SK-N-MC (cell line): ENCODE measurements at regions not wholly inside any gene's neighbourhood (a gene's known extent, or its start where the extent isn't known, plus 50 kb on each side); places are given as distances from the start of the nearest gene placed in this dataset.

Experiments used
- DNase-seq: peaks from one replicate; pipeline ENCODE4 v3.0.0-alpha.2; 2011; ENCODE audit warnings: low read depth, low spot score
- H3K27ac ChIP-seq: fragments of 200-600 bp; sonication (generic); 2 replicates; pipeline ENCODE4 v1.5.1; 2016; ENCODE audit warnings: mixed run types
- H3K36me3 ChIP-seq: fragments of 200-600 bp; sonication (generic); 2 replicates; pipeline ENCODE4 v1.6.1; 2017; ENCODE audit warnings: antibody characterized with exemption, low read length, mixed read lengths; ENCODE audit not compliant: insufficient read depth
- H3K4me3 ChIP-seq: fragments of 200-600 bp; sonication (generic); 2 replicates; pipeline ENCODE4 v1.5.1; 2016
- H3K9ac ChIP-seq: fragments of 200-600 bp; sonication (generic); 2 replicates; pipeline ENCODE4 v1.8.0; 2017; ENCODE audit warnings: mixed run types, mixed read lengths; ENCODE audit not compliant: insufficient read length
- H3K9me3 ChIP-seq: fragments of 200-600 bp; sonication (generic); 2 replicates; pipeline ENCODE4 v1.6.1; 2017; ENCODE audit warnings: low read depth, mild to moderate bottlenecking, antibody characterized with exemption, low read length, moderate library complexity, mixed read lengths
- EZH2 ChIP-seq: fragments of 200-600 bp; sonication (generic); IDR thresholded peaks from one replicate; pipeline ENCODE4 v1.6.1; 2017; ENCODE audit warnings: antibody characterized with exemption
- FOXP2 ChIP-seq: optimal IDR thresholded peaks from 2 replicates; pipeline ENCODE3; 2011; ENCODE audit warnings: mild to moderate bottlenecking, moderate library complexity; ENCODE audit not compliant: insufficient read depth; ENCODE audit errors: extremely low read length, control extremely low read depth
- POLR2AphosphoS5 ChIP-seq: IDR thresholded peaks from 2 replicates; pipeline ENCODE4 v1.6.1; 2012; ENCODE audit warnings: mild to moderate bottlenecking, low read depth, low read length, borderline replicate concordance

GRCh38 chr1:88519156-88519555 lies 164.9 kb upstream of the PKN2 start:
- H3K9me3 ChIP-seq: no peaks in the 10 kb centered on the region
- H3K4me3 ChIP-seq: no peak overlapping the region
- H3K9ac ChIP-seq: no peak overlapping the region
- H3K36me3 ChIP-seq: no peaks in the 10 kb centered on the region
- no peak overlapping the region for H3K27ac ChIP-seq
- DNase-seq: no peak
- no peak for TF ChIP-seq POLR2AphosphoS5

DNA sequence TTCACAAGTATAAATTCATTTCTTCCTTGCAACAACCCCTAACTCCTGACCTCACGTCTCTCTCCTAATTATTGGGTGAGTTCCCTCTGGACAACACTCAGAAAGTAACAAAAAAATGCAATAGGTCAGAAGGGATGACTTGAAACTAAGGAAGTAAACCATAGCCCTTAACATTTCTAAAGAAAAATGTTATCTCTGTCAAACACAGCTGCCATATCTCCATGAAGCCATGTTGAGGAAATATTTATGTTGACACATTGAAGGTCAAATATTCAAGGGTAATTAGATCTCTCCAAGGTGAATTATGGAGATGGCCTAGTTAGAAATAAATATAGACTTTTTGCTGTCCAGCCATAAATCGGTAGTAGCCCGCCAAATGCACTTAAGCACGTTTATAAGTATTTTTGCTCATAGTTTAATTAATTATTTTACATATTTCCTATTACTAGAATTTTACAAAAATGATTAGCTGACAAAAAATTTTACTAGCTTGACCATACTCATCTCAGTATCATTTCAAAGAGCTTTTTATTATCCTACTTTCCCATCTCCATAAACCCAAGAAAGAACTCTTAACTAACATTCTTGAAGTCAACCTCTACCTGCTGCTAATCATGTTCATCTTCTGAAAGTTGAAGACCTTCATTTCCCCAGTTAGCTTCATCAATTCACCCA lies 160.1 kb upstream of the PKN2 start:
- Histone ChIP-seq H3K27ac (no peak overlapping the region), H3K9ac (no peak overlapping the region), H3K4me3 (no peak overlapping the region), H3K9me3 (no peaks in the 10 kb centered on the region), H3K36me3 (no peaks in the 10 kb centered on the region)
- TF ChIP-seq POLR2AphosphoS5: no peak
- TF ChIP-seq FOXP2: no peak
- no peak for TF ChIP-seq EZH2
- DNase-seq: no peak

GRCh38 chr1:88526456-88526855 lies 157.6 kb upstream of the PKN2 start:
- TF ChIP-seq FOXP2: no peak
- no peak for TF ChIP-seq EZH2
- no peak for TF ChIP-seq POLR2AphosphoS5
- no peak overlapping the region for H3K27ac ChIP-seq
- no peak overlapping the region for H3K4me3 ChIP-seq
- no peaks in the 10 kb centered on the region for H3K36me3 ChIP-seq
- no peak for DNase-seq
- H3K9me3 ChIP-seq: no peaks in the 10 kb centered on the region
- H3K9ac ChIP-seq: no peak overlapping the region

GRCh38 chr1:88528792-88529191 lies 155.3 kb upstream of the PKN2 start:
- Histone ChIP-seq H3K27ac (no peak overlapping the region), H3K4me3 (no peak overlapping the region), H3K9me3 (no peaks in the 10 kb centered on the region), H3K36me3 (no peaks in the 10 kb centered on the region), H3K9ac (no peak overlapping the region)
- DNase-seq: no peak
- TF ChIP-seq EZH2: no peak
- TF ChIP-seq FOXP2: no peak
- no peak for TF ChIP-seq POLR2AphosphoS5

- H3K27ac ChIP-seq: no peak overlapping the region
- no peak for DNase-seq
- no peaks in the 10 kb centered on the region for H3K9me3 ChIP-seq
- no peak overlapping the region for H3K9ac ChIP-seq
- no peak overlapping the region for H3K4me3 ChIP-seq
- no peaks in the 10 kb centered on the region for H3K36me3 ChIP-seq
- no peak for TF ChIP-seq POLR2AphosphoS5
- TF ChIP-seq EZH2: no peak
- no peak for TF ChIP-seq FOXP2
Measured at GRCh38 chr1:88529581-88529980, 154.5 kb upstream of the PKN2 start.

DNA sequence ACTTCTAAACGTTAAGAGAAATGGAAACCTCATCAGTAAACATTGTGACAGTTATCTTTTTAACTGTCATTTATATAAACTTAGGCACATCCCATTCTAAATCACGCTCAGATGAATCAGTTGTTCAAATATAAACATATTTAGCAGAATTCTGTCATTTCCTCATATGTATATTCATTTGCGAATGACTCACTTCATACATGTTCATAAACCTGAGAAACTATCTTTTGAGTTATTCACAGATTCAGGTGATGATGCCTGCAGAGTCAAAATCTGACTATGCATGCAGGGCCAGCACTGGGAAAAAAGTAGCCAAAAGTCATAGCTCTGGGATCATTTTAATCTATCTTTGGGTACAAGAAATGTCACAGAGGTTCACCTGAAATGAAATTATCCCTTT lies 153.8 kb upstream of the PKN2 start:
- Histone ChIP-seq H3K36me3 (no peaks in the 10 kb centered on the region), H3K9ac (no peak overlapping the region), H3K27ac (no peak overlapping the region), H3K4me3 (no peak overlapping the region), H3K9me3 (no peaks in the 10 kb centered on the region)
- TF ChIP-seq EZH2: no peak
- TF ChIP-seq FOXP2: no peak
- TF ChIP-seq POLR2AphosphoS5: no peak
- DNase-seq: no peak

GRCh38 chr1:88537787-88538186 lies 146.3 kb upstream of the PKN2 start:
- no peaks in the 10 kb centered on the region for H3K36me3 ChIP-seq
- H3K9ac ChIP-seq: no peak overlapping the region
- no peak overlapping the region for H3K4me3 ChIP-seq
- no peak for DNase-seq
- H3K9me3 ChIP-seq: no peaks in the 10 kb centered on the region
- TF ChIP-seq EZH2 (no peak), FOXP2 (no peak), POLR2AphosphoS5 (no peak)
- H3K27ac ChIP-seq: no peak overlapping the region

DNA sequence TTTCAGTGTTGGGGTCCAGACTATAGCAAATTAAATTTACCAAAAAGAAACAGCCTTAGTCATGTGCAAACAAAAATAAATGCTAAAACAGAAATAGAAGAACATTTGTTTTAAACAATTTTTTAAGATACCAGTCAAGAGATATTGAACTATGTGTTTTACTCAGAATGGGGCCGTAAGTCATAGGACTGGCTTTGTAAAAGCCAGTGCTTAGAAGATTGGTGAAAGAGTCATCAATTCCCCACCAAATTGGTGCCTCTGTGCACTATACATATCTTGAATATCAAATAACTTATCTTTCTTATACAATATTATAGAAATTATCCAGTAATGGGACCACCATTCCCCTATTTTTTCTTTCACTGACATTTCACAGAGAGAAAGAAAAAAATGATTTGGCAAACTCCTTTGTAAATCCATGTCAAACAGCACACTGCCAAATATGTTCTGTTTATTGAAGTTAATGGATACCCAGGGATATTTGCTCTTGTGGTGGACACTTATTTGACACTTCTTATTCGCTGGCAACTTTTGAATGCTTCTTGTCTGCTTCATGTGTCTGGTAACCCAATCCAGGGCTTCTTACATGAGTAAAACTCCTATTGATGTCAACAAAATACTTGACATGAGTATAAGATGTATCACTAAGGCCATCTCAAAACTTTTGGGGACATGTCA lies 145.7 kb upstream of the PKN2 start:
- TF ChIP-seq FOXP2: no peak
- TF ChIP-seq POLR2AphosphoS5: no peak
- no peak for TF ChIP-seq EZH2
- no peaks in the 10 kb centered on the region for H3K9me3 ChIP-seq
- no peaks in the 10 kb centered on the region for H3K36me3 ChIP-seq

DNA sequence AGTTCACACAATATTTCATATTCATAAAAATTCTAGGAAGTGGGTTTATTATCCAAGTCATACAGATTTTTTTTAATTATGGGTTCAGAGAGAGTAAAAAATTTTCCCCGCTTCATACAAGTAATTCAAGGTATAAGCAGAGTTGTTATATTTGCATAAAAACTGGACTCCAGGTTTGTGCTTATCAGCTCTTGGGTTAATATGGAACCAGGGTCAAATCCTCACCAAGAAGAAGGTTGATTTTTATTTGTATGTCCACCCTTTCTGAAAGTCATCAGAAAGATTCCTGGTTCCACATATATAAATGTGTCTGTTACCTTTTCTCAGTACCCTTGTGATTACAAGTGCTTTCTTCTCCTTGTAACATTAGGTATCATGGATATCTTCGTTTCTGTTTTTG lies 143.8 kb upstream of the PKN2 start:
- no peak overlapping the region for H3K4me3 ChIP-seq
- no peaks in the 10 kb centered on the region for H3K36me3 ChIP-seq
- TF ChIP-seq EZH2 (no peak), POLR2AphosphoS5 (no peak), FOXP2 (no peak)
- DNase-seq: no peak
- H3K9me3 ChIP-seq: no peaks in the 10 kb centered on the region
- H3K9ac ChIP-seq: no peak overlapping the region
- H3K27ac ChIP-seq: no peak overlapping the region

More for the DNA sequence above, 145.7 kb upstream of the PKN2 start:
- Histone ChIP-seq H3K4me3 (no peak overlapping the region), H3K9ac (no peak overlapping the region), H3K27ac (no peak overlapping the region)
- DNase-seq: no peak
